Mesothelial cell of epicardium (in vitro differentiated cells): ENCODE measurements at regions not wholly inside any gene's neighbourhood (a gene's known extent, or its start where the extent isn't known, plus 50 kb on each side); places are given as distances from the start of the nearest gene placed in this dataset.

Experiments
- DNase-seq, 2 experiments: peaks; one replicate each; pipeline ENCODE4 v3.0.0; 2021; ENCODE audit warnings: low spot score in 2 of 2; ENCODE audit not compliant: unreplicated experiment in 2 of 2
- H3K27ac Mint-ChIP-seq: 2 replicates; pipeline ENCODE4 v1.8.0; 2021; ENCODE audit warnings: mixed read lengths
- H3K27me3 Mint-ChIP-seq: 2 replicates; pipeline ENCODE4 v1.8.0; 2021; ENCODE audit warnings: low read depth, mixed read lengths
- H3K36me3 Mint-ChIP-seq: 2 replicates; pipeline ENCODE4 v1.8.0; 2021; ENCODE audit warnings: mixed read lengths
- H3K4me1 Mint-ChIP-seq: 2 replicates; pipeline ENCODE4 v1.8.0; 2021; ENCODE audit warnings: mixed read lengths
- H3K4me3 Mint-ChIP-seq: 2 replicates; pipeline ENCODE4 v1.8.0; 2021; ENCODE audit warnings: mild to moderate bottlenecking, moderate library complexity, mixed read lengths
- H3K9me3 Mint-ChIP-seq: 2 replicates; pipeline ENCODE4 v1.8.0; 2021; ENCODE audit warnings: mixed read lengths
- TF ChIP-seq, protein P1 (sequence below): fragments of 200-600 bp; sonication (generic); IDR thresholded peaks from one replicate; pipeline ENCODE4 v1.5.0; 2021; ENCODE audit warnings: antibody characterized with exemption; ENCODE audit not compliant: unreplicated experiment

DNA sequence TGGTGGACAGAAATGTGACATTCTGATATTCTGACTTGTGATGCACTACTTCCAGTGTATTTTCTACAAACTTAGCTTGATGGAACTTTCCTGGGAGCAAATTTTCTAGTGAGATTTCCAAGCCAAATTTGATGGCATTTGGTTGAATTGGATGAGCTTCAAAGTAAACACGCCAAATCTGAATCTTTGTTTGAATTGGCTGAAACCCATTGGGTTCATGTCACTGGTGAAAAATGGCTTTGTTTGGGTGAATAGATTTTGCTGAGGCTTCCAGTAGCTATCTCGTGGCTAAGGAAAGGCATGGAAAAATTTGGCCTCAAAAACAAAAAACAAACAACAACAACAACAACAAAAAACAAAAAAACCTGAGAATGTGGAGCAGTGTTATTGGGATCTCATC, 271.1 kb upstream of the RPS23 start:
- Mint-ChIP-seq H3K27ac (no peak overlapping the region), H3K9me3 (peaks cover 8% of the 10 kb centered on the region), H3K36me3 (no peaks in the 10 kb centered on the region), H3K4me1 (peaks cover 6% of the 10 kb centered on the region), H3K4me3 (no peak overlapping the region), H3K27me3 (no peaks in the 10 kb centered on the region)
- TF ChIP-seq, protein P1, sequence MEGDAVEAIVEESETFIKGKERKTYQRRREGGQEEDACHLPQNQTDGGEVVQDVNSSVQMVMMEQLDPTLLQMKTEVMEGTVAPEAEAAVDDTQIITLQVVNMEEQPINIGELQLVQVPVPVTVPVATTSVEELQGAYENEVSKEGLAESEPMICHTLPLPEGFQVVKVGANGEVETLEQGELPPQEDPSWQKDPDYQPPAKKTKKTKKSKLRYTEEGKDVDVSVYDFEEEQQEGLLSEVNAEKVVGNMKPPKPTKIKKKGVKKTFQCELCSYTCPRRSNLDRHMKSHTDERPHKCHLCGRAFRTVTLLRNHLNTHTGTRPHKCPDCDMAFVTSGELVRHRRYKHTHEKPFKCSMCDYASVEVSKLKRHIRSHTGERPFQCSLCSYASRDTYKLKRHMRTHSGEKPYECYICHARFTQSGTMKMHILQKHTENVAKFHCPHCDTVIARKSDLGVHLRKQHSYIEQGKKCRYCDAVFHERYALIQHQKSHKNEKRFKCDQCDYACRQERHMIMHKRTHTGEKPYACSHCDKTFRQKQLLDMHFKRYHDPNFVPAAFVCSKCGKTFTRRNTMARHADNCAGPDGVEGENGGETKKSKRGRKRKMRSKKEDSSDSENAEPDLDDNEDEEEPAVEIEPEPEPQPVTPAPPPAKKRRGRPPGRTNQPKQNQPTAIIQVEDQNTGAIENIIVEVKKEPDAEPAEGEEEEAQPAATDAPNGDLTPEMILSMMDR: no peak
- no peak for DNase-seq

DNA sequence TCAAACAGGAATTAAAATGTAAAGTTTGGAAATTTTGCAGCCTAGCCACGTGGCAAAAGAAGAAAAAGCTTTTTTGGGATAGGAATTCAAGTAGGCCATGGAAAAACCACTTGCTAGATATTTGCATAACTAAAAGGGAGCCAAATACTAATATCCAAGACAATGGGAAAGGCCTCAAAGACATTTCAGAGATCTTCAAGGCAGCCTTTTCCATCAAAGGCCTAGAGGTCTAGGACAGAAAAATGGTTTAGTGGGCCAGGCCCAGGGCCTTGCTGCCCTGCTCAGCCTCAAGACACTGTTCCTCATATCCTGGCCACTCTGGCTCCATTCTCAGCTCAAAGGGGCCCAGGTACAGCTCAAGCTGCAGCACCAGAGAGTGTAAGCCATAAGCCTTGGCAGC, 265.9 kb upstream of the RPS23 start:
- H3K36me3 Mint-ChIP-seq: no peaks in the 10 kb centered on the region
- TF ChIP-seq, protein P1: no peak
- H3K27ac Mint-ChIP-seq: no peak overlapping the region
- no peaks in the 10 kb centered on the region for H3K27me3 Mint-ChIP-seq
- H3K4me3 Mint-ChIP-seq: no peak overlapping the region
- peaks cover 13% of the 10 kb centered on the region for H3K9me3 Mint-ChIP-seq
- no peak for DNase-seq
- H3K4me1 Mint-ChIP-seq: no peaks in the 10 kb centered on the region

DNA sequence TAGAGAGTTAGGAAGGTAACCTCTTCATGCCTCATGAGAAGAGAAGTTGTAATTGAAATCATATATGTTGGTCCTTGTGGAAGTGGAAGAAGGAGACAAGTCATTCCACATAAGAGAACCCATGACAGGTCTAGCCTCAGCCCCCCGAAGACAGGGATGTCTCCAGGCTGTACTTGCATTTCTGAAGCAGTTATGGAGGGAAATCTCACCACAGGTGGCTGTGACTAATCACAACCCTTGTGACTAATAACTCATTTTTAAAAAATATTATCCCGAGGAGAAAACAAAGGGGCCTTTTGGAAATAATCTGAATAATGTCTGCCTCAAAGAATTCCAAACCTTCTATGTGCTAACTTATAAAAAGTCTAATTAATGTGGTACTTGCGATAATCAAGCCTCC, 262.1 kb upstream of the RPS23 start:
- Mint-ChIP-seq H3K36me3 (no peaks in the 10 kb centered on the region), H3K27ac (no peak overlapping the region), H3K27me3 (no peaks in the 10 kb centered on the region), H3K9me3 (peaks cover 13% of the 10 kb centered on the region), H3K4me3 (no peak overlapping the region), H3K4me1 (peaks cover 16% of the 10 kb centered on the region)
- no peak for DNase-seq
- TF ChIP-seq, protein P1: no peak

DNA sequence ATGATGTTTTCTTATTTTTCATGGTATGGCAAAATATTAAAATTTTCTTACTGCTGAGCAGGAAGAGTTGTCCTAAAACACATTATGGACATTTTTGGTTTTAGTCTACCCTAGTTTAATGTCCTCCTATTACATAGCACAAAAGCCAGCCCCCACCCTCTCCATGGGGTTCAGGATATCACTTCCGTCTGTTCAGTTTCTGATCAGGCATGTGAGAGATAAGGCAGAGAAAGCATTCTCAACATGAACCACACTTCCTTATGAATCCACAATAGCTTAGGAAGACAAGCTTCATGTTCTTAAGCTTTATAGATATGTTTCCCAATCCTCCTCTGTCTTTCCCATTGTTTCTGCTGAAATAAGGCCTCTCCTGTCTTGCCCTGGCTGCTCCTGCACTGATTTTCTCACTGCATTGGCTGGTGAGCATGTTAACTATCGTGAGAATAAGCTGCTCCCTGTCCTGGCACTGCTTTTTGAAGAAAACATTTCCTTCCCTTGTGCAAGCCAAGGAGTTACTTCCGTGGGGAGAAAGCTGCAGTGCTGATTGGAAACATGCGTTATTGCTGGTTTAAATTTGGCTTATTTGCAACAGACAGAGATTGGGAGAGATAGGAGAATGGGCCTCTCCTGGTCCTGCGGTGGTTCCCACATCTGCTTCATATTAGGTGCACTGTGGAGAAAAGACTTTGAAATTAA, 260.3 kb upstream of the RPS23 start:
- Mint-ChIP-seq H3K4me3 (no peak overlapping the region), H3K9me3 (peaks cover 9% of the 10 kb centered on the region), H3K27me3 (no peaks in the 10 kb centered on the region), H3K4me1 (peaks cover 16% of the 10 kb centered on the region), H3K27ac (peak overlapping the region; percentile 76), H3K36me3 (no peaks in the 10 kb centered on the region)
- no peak for DNase-seq
- TF ChIP-seq, protein P1: no peak

DNA sequence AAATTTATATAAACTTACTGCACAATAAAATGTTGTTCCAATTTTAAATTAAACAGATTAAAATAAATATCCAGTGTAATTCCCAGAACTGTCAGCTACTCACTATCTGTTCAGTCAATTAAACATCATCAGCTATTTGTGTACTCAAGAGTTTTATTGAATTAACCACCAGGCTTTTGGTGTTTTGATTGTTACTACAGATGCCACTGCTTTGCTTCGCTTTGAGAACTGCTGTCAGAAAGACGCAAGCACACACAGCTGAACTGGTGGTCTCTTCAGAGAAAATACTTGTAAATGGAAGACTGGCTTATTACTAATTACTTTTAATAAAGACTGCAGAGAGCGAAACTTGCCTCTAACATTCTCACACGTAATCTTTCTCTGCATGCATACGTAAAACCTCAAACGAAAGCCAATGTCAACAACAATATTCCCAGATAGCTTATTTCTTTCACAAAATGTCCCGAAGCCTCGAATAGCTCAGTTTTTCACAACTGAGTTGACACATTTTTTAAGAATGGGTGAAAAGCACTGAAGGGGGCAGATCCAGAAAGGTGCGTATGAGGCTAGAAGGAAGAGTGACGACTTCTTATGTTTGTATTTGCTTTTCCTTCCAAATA, 259.6 kb upstream of the RPS23 start:
- Mint-ChIP-seq H3K9me3 (peaks cover 3% of the 10 kb centered on the region), H3K36me3 (no peaks in the 10 kb centered on the region), H3K4me3 (no peak overlapping the region), H3K4me1 (peaks cover 16% of the 10 kb centered on the region), H3K27me3 (no peaks in the 10 kb centered on the region), H3K27ac (peak overlapping the region; percentile 76)
- DNase-seq: no peak
- TF ChIP-seq, protein P1: no peak
